Upper lobe of left lung (tissue), 4 donors: ENCODE measurements at regions not wholly inside any gene's neighbourhood (a gene's known extent, or its start where the extent isn't known, plus 50 kb on each side); places are given as distances from the start of the nearest gene placed in this dataset.

Source experiments
- CTCF ChIP-seq, 6 experiments: fragments of 450-650 bp in 4 of 6; fragments of 200-600 bp in 2 of 6; sonication (generic) in 2 of 6; IDR thresholded peaks; one replicate each; pipeline ENCODE4 v1.5.1; 2016 to 2019; ENCODE audit warnings: antibody characterized with exemption in 6 of 6
- EP300 ChIP-seq, 4 donors: sonication (generic); formaldehyde crosslinking; IDR thresholded peaks; one replicate each; pipeline ENCODE4 v1.5.1; 2017; ENCODE audit warnings: antibody characterized with exemption in 4 of 4, control low read depth in 2 of 4

DNA sequence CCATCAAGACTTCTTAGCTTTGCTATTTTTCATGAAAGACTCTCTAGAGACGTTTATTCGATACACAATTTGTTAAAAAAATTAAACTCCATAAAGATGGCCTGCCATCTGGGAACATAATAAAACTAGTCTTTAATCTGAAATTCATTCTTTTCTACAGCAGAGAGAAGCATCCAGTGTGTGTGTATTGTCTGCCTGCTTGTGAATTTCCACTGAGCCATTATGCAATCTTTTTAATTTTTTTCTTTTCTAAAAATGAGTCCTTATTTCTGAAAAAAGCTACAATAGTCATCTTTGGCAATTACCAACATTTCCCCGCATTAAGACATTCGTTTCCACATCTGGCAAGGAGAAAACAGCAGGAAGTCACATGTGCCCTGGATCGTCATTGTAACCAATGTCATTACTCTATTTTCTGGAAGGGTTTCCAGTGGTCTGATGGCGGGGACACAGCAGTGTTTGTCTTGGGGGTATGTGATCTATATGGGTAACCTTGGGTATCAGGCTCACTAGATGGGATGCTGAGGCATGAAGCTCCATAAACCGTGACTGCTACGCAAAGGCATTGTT, 263.1 kb downstream of the MSX2 start:
- TF ChIP-seq CTCF (IDR thresholded peaks at IDR 0.05): no peak
- TF ChIP-seq EP300 (IDR thresholded peaks at IDR 0.05): no peak
